Urothelium cell line (cell line): ENCODE measurements at regions not wholly inside any gene's neighbourhood (a gene's known extent, or its start where the extent isn't known, plus 50 kb on each side); places are given as distances from the start of the nearest gene placed in this dataset.

ENCODE experiments used
- DNase-seq: peaks from one replicate; pipeline ENCODE4 v3.0.0; 2011; ENCODE audit warnings: low spot score, mixed read lengths
- FAIRE-seq: peaks from 2 replicates; lab custom pipeline; 2011; peaks lifted over from hg19 to GRCh38; lab: Jason Lieb, UNC

GRCh38 chr7:25619381-25619780 is 391.1 kb upstream of the NPVF start:
- DNase-seq: no peak
- no peak for FAIRE-seq

GRCh38 chr7:25619963-25620799 is 391.9 kb upstream of the NPVF start:
- no peak for FAIRE-seq

GRCh38 chr7:25621993-25622392 is 393.7 kb upstream of the NPVF start:
- FAIRE-seq (no peak), DNase-seq (no peak)

More at GRCh38 chr7:25619963-25620799, 391.9 kb upstream of the NPVF start:
- DNase-seq: no peak

- FAIRE-seq (peak; percentile 42), DNase-seq (no peak)
Observed at GRCh38 chr7:25622695-25623094, 394.4 kb upstream of the NPVF start.

- DNase-seq (no peak), FAIRE-seq (no peak)
Observed at GRCh38 chr7:25624051-25624450, 395.8 kb upstream of the NPVF start.

GRCh38 chr7:25624833-25625232 is 396.5 kb upstream of the NPVF start:
- DNase-seq (no peak), FAIRE-seq (no peak)

GRCh38 chr7:25625306-25625992 is 397.2 kb upstream of the NPVF start:
- FAIRE-seq: no peak

GRCh38 chr7:25626451-25627131 is 398.3 kb upstream of the NPVF start:
- FAIRE-seq (no peak), DNase-seq (no peak)

More at GRCh38 chr7:25625306-25625992, 397.2 kb upstream of the NPVF start:
- no peak for DNase-seq

GRCh38 chr7:25628446-25628845 is 400.2 kb upstream of the NPVF start:
- DNase-seq (no peak), FAIRE-seq (no peak)

GRCh38 chr7:25632616-25633015 is 404.3 kb upstream of the NPVF start:
- FAIRE-seq (no peak), DNase-seq (no peak)

GRCh38 chr7:25633426-25634036 is 405.2 kb upstream of the NPVF start:
- FAIRE-seq (no peak), DNase-seq (no peak)

- no peak for DNase-seq
- FAIRE-seq: no peak
Observed at GRCh38 chr7:25636168-25636567, 407.9 kb upstream of the NPVF start.

GRCh38 chr7:25636871-25637283 is 408.6 kb upstream of the NPVF start:
- DNase-seq (no peak), FAIRE-seq (peak; percentile 9)

- FAIRE-seq (no peak), DNase-seq (no peak)
Observed at GRCh38 chr7:25638068-25638467, 409.8 kb upstream of the NPVF start.

GRCh38 chr7:25638590-25639244 is 410.4 kb upstream of the NPVF start:
- no peak for DNase-seq
- FAIRE-seq: no peak

- FAIRE-seq (no peak), DNase-seq (no peak)
Observed at GRCh38 chr7:25642849-25643248, 414.6 kb upstream of the NPVF start.

- FAIRE-seq (no peak), DNase-seq (no peak)
Observed at GRCh38 chr7:25643286-25643685, 415.0 kb upstream of the NPVF start.

GRCh38 chr7:25643770-25644394 is 415.6 kb upstream of the NPVF start:
- FAIRE-seq (no peak), DNase-seq (no peak)

GRCh38 chr7:25646726-25647413 is 418.6 kb upstream of the NPVF start:
- DNase-seq: no peak
- no peak for FAIRE-seq

- no peak for FAIRE-seq
Observed at GRCh38 chr7:25647872-25648271, 419.6 kb upstream of the NPVF start.

More at GRCh38 chr7:25647872-25648271, 419.6 kb upstream of the NPVF start:
- no peak for DNase-seq
